GM23338 (cell line): ENCODE measurements at regions not wholly inside any gene's neighbourhood (a gene's known extent, or its start where the extent isn't known, plus 50 kb on each side); places are given as distances from the start of the nearest gene placed in this dataset.

Experiments
- ATAC-seq: fragments of 200-7000 bp; cut with Tn5 transposase; 3 replicates; pipeline ENCODE4 v1.9.1; 2020
- DNase-seq: peaks from one replicate; pipeline ENCODE4 v3.0.0-alpha.2; 2015; ENCODE audit warnings: low spot score
- H2AFZ ChIP-seq: fragments of 200-600 bp; sonication (generic); 2 replicates; pipeline ENCODE4 v1.8.0; 2016; ENCODE audit warnings: antibody characterized with exemption, mild to moderate bottlenecking, moderate library complexity
- H3F3A ChIP-seq: fragments of 200-600 bp; sonication (generic); replicated peaks from 2 replicates; pipeline ENCODE4 v1.8.0; 2017; ENCODE audit warnings: antibody characterized with exemption, mixed run types, low read depth
- H3K27ac ChIP-seq: fragments of 200-600 bp; sonication (generic); 2 replicates; pipeline ENCODE4 v1.6.1; 2016; ENCODE audit warnings: low read depth
- H3K27me3 ChIP-seq: fragments of 200-600 bp; sonication (generic); 2 replicates; pipeline ENCODE4 v1.8.0; 2016; ENCODE audit warnings: mild to moderate bottlenecking, mixed run types, moderate library complexity; ENCODE audit not compliant: insufficient read depth
- H3K36me3 ChIP-seq: fragments of 200-600 bp; sonication (generic); 2 replicates; pipeline ENCODE4 v1.8.0; 2016; ENCODE audit warnings: mild to moderate bottlenecking; ENCODE audit not compliant: insufficient read depth
- H3K4me1 ChIP-seq: fragments of 200-600 bp; sonication (generic); 2 replicates; pipeline ENCODE4 v1.8.0; 2016; ENCODE audit warnings: mild to moderate bottlenecking, moderate library complexity; ENCODE audit not compliant: insufficient read depth
- H3K4me2 ChIP-seq: fragments of 200-600 bp; sonication (generic); 2 replicates; pipeline ENCODE4 v1.7.1; 2017; ENCODE audit warnings: mixed run types
- H3K4me3 ChIP-seq: fragments of 200-600 bp; sonication (generic); 2 replicates; pipeline ENCODE4 v1.6.1; 2016; ENCODE audit warnings: mixed run types
- H3K79me2 ChIP-seq: fragments of 200-600 bp; sonication (generic); replicated peaks from 2 replicates; pipeline ENCODE4 v1.8.0; 2017; ENCODE audit warnings: mild to moderate bottlenecking; ENCODE audit not compliant: insufficient read depth
- H3K9me2 ChIP-seq: fragments of 200-600 bp; sonication (generic); 2 replicates; pipeline ENCODE4 v1.8.0; 2017; ENCODE audit not compliant: insufficient read depth
- H4K20me1 ChIP-seq: fragments of 200-600 bp; sonication (generic); replicated peaks from 2 replicates; pipeline ENCODE4 v1.8.0; 2017; ENCODE audit warnings: mild to moderate bottlenecking; ENCODE audit not compliant: insufficient read depth
- H3K27ac Mint-ChIP-seq: 2 replicates; pipeline ENCODE4 v1.8.0; 2020; ENCODE audit warnings: inconsistent platforms, mild to moderate bottlenecking, moderate library complexity, mixed read lengths
- H3K27me3 Mint-ChIP-seq: 3 replicates; pipeline ENCODE4 v1.8.0; 2022; ENCODE audit warnings: low read depth, mild to moderate bottlenecking, moderate library complexity, mixed read lengths, inconsistent platforms; ENCODE audit not compliant: insufficient read depth, poor library complexity
- H3K36me3 Mint-ChIP-seq: 3 replicates; pipeline ENCODE4 v1.8.0; 2021; ENCODE audit warnings: low read depth, mild to moderate bottlenecking, inconsistent platforms, moderate library complexity, mixed read lengths
- H3K4me1 Mint-ChIP-seq: 3 replicates; pipeline ENCODE4 v1.8.0; 2020; ENCODE audit warnings: mild to moderate bottlenecking, inconsistent platforms, mixed read lengths
- H3K4me3 Mint-ChIP-seq: 3 replicates; pipeline ENCODE4 v1.8.0; 2021; ENCODE audit warnings: moderate library complexity, mild to moderate bottlenecking, inconsistent platforms, mixed read lengths
- H3K9me3 Mint-ChIP-seq: 3 replicates; pipeline ENCODE4 v1.8.0; 2020; ENCODE audit warnings: moderate library complexity, mild to moderate bottlenecking, inconsistent platforms, mixed read lengths
- CREB1 ChIP-seq: fragments of 250-450 bp; sonication (Bioruptor Pico); IDR thresholded peaks from 2 replicates; pipeline ENCODE4 v1.5.0; 2020; ENCODE audit warnings: low read depth, mild to moderate bottlenecking, moderate library complexity
- CTCF ChIP-seq, 2 experiments: fragments of 200-600 bp in 1 of 2; sonication (generic) in 1 of 2; conservative IDR thresholded peaks; 2 replicates each; pipeline versions ENCODE4 v1.5.1 to v1.6.1; 2016 to 2017; ENCODE audit warnings: antibody characterized with exemption in 2 of 2, low read depth in 2 of 2, mild to moderate bottlenecking in 2 of 2, moderate library complexity in 1 of 2
- ETS1 ChIP-seq: IDR thresholded peaks from 2 replicates; pipeline ENCODE4 v1.6.1; 2016; ENCODE audit warnings: antibody characterized with exemption
- EZH2 ChIP-seq: fragments of 200-600 bp; sonication (generic); IDR thresholded peaks from one replicate; pipeline ENCODE4 v1.8.0; 2017; ENCODE audit warnings: antibody characterized with exemption, mild to moderate bottlenecking, low read depth; ENCODE audit not compliant: unreplicated experiment
- EZH2phosphoT487 ChIP-seq: fragments of 200-600 bp; sonication (generic); IDR thresholded peaks from one replicate; pipeline ENCODE4 v1.8.1; 2018; ENCODE audit warnings: antibody characterized with exemption; ENCODE audit not compliant: unreplicated experiment
- JUNB ChIP-seq: IDR thresholded peaks from one replicate; pipeline ENCODE4 v1.6.1; 2016; ENCODE audit warnings: antibody characterized with exemption; ENCODE audit not compliant: unreplicated experiment
- NANOG ChIP-seq: IDR thresholded peaks from 2 replicates; pipeline ENCODE4 v1.6.1; 2016; ENCODE audit warnings: antibody characterized with exemption, borderline replicate concordance
- POLR2AphosphoS5 ChIP-seq: IDR thresholded peaks from 2 replicates; pipeline ENCODE4 v1.6.1; 2016; ENCODE audit warnings: antibody characterized with exemption, low read depth
- REST ChIP-seq: IDR thresholded peaks from one replicate; pipeline ENCODE4 v1.6.1; 2018; ENCODE audit warnings: antibody characterized with exemption; ENCODE audit not compliant: unreplicated experiment
- STAT1 ChIP-seq: IDR thresholded peaks from one replicate; pipeline ENCODE4 v1.6.1; 2016; ENCODE audit warnings: antibody characterized with exemption; ENCODE audit not compliant: unreplicated experiment
- ZNF114 ChIP-seq: fragments of 250-450 bp; sonication (Bioruptor Pico); IDR thresholded peaks from 2 replicates; pipeline ENCODE4 v1.5.0; 2020; ENCODE audit warnings: mild to moderate bottlenecking, moderate library complexity
- ZNF331 ChIP-seq: fragments of 250-450 bp; sonication (Bioruptor Pico); IDR thresholded peaks from 2 replicates; pipeline ENCODE4 v1.5.0; 2020; ENCODE audit warnings: low read depth, mild to moderate bottlenecking, moderate library complexity
- ZNF462 ChIP-seq: fragments of 250-450 bp; sonication (Bioruptor Pico); IDR thresholded peaks from 2 replicates; pipeline ENCODE4 v1.5.0; 2020; ENCODE audit warnings: mild to moderate bottlenecking, moderate library complexity

GRCh38 chr18:61107113-61107512 is 226.1 kb upstream of the CDH20 start:
- H3K27me3 ChIP-seq, result no peaks in the 10 kb centered on the region
- no peak overlapping the region for H3K4me3 ChIP-seq
- no peaks in the 10 kb centered on the region for H3K4me1 ChIP-seq
- no peak overlapping the region for H3K4me3 Mint-ChIP-seq
- no peak for DNase-seq
- H3K27ac Mint-ChIP-seq, result no peak overlapping the region
- H3K4me2 ChIP-seq, result no peak overlapping the region
- no peaks in the 10 kb centered on the region for H3K79me2 ChIP-seq
- peaks cover 3% of the 10 kb centered on the region for H3K27me3 Mint-ChIP-seq
- no peaks in the 10 kb centered on the region for H4K20me1 ChIP-seq
- TF ChIP-seq JUNB (no peak), NANOG (no peak), EZH2 (no peak), POLR2AphosphoS5 (no peak), STAT1 (no peak), ZNF462 (CRISPR knock-in tag) (no peak), ZNF331 (CRISPR knock-in tag) (no peak), CTCF (conservative IDR thresholded peaks at IDR 0.05; ENCODE audit: low read depth in 2 of 2) (no peak), ZNF114 (no peak), CREB1 (CRISPR knock-in tag) (no peak), EZH2phosphoT487 (no peak), ETS1 (no peak), REST (no peak)
- no peaks in the 10 kb centered on the region for H3K36me3 Mint-ChIP-seq
- no peaks in the 10 kb centered on the region for H3K4me1 Mint-ChIP-seq
- no peaks in the 10 kb centered on the region for H3K9me2 ChIP-seq
- H3K36me3 ChIP-seq, result no peaks in the 10 kb centered on the region
- ATAC-seq, result no peak
- H2AFZ ChIP-seq, result no peak overlapping the region
- no peaks in the 10 kb centered on the region for H3K9me3 Mint-ChIP-seq
- H3F3A ChIP-seq, result no peaks in the 10 kb centered on the region
- H3K27ac ChIP-seq, result no peak overlapping the region
